HG03175 (cell line): ENCODE measurements at regions not wholly inside any gene's neighbourhood (a gene's known extent, or its start where the extent isn't known, plus 50 kb on each side); places are given as distances from the start of the nearest gene placed in this dataset.

Experiments
- ATAC-seq: cut with Tn5 transposase; IDR thresholded peaks from one replicate; pipeline ENCODE4 v1.9.1; 2021; ENCODE audit warnings: mild to moderate bottlenecking, moderate library complexity; ENCODE audit not compliant: unreplicated experiment

DNA sequence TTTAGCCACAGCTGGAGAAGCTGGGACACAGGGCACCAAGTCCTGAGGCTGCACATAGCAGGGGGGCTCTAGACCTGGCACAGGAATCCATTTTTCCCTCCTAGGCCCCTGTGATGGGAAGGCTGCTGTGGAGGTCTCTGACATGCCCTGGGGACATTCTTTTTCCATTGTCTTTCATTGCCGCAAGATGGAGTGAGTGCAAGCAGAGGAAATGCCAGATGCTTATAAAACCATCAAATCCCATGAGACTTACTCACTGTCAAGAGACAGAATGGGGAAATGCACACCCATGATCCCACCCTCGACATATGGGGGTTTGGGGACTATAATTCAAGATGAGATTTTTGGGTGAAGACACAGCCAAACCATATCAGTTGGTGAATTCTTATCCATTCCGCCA is 94.7 kb upstream of the FERD3L start:
- ATAC-seq, result no peak

DNA sequence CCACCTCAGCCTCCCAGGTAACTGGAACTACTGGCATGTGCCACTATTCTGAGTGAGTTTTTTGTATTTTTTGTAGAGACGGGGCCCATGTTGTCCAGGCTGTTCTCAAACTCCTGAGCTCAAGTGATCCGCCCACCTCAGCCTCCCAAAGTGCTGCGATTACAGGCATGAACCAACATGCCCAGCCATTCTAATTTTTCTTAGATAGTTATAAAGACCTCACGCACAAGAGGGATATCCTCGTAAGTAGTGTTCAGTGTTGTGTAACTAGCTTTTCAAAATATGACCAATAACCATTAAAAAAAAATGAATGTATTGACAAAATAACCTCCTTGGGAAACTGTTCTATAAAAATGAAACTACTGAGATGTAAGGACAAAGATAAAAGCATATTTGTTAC is 90.5 kb upstream of the FERD3L start:
- no peak for ATAC-seq

DNA sequence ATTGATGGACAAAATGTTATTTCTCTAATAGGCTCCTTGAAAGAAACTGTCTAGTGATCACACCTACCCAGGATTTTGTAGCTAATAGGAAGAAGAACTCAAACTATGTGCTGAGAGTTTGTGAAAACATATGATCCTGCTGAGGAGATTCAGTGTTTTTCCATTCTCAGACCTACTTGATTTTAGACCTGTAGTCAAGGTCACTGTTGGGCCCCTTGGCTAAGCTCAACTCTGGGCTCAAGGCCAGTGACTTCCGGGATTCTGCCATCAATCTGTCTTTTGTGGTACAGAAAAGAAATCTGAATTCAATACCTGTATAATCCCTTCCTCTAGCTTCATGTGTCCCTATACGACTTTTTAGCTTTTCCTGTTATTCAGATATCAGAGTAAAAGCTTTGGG is 79.7 kb upstream of the FERD3L start:
- no peak for ATAC-seq

DNA sequence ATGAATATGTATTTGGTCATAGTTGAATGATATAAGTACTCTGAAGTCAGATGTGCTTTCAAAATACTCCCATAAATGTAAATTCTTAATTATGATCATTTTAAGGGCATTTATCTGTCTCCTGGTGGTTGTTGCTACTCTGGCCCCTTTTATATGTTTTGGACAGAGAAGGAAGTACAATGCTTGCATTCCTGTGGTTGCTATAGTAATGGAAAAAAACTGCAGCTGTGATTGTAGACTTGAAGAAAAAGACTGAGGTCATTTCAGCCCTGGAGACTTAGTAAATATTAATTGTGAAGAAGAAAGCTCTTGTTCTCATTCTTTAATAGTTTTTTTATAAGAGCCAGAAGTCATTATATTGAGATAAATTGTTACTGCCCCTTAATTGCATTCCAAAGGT is 70.2 kb upstream of the FERD3L start:
- ATAC-seq, result no peak

DNA sequence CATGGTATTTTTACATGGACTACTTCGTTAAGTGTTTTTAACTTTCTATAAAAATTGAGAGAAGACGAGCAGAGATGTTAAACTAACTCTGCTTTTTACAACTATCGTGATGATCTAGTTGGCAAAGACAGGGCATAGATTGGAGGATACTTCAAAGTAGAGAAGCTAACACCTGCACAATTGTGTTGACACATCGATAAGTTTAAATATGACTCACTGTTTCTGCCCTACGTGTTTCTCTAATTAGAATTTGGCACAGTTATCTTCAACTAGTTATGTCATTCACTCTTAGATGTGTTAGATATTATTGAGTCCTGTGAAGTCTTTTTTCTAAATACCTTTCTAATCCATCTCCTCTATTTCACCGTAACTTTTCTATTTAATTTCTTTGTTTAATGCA is 68.5 kb upstream of the FERD3L start:
- no peak for ATAC-seq

DNA sequence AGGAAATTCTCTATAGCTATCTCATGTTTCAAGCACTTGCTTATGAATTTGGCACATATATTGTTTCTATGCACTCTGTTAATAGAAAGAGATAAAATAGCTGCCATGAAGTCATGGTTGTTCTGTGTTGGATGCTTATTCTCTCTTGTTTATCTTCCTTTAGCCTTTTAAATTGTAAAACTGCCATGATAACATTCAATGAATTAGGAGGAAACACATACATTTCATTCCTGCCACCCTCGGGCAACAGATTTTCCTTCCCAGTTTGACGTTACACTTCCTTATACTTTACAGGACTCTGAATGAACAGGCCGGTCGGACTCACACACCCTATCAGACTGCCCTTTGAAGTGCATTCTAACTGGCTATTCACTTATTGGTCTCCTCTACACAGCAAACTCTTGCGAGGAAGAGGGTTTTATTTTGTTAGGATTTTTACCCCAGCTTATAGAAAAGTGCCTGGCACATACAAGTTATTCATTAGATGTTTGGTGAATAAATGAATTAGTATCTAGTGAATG is 65.7 kb upstream of the FERD3L start:
- no peak for ATAC-seq

DNA sequence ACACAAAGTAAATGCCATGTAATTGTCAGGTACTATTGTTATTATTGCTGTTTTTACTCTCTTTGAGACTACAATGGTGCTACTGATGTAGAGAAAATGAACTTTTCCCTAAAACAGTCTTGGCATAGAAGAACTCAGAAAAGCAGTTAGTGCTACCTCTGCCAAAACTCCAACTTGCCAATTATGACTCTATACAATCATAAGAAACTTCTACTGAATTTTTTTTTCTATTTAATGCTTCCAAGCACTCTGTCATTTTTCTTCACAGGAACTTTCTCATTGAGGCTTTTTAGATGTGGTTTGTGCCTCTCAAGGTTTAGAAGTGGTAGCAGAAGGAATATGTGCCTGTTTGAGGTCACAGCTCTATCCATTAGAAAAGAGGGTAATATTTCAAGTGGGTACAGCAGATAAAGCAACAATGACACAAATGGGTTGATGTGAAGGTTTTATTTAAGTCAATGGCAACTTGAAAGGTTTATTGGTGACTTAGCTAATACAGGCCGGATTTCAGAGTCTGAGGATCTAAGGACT is 64.0 kb upstream of the FERD3L start:
- ATAC-seq, result no peak

DNA sequence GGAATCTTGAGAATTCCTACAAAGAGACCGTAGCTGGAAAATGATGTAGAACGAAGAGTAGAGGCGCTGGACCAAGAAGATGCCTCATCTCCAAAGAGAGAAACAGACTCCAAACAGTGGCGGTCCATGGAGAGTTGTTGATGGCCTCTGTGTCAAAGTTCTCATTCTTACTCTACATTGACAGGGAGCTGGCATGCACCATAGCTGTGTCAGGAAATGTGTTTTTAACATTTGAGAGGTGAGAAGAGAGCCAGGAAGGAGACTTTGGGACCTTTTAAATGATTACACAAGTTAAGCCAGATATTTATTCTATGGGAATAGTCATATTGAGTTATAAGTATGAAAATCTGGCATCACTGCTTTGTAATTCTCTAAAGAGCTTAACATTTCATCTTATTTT is 61.5 kb upstream of the FERD3L start:
- no peak for ATAC-seq

DNA sequence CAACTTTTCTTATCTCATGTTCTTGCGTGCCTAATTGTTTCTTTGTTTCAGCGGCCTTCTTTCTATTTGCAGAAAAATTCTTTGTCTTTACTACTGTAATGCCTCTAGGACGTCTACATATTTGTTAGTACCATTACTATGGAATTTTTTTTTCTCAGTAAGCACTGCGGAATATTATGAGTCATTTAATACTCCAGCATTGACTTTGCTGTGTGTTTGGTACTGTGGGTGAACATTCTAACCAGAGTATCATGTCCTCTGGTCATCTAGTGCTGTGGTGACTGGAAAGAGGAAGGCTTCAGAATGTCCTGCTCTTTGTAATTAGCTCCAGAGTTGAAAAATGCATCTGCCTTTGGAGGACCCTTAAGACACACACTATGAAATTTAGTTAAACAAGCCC is 58.5 kb upstream of the FERD3L start:
- no peak for ATAC-seq

DNA sequence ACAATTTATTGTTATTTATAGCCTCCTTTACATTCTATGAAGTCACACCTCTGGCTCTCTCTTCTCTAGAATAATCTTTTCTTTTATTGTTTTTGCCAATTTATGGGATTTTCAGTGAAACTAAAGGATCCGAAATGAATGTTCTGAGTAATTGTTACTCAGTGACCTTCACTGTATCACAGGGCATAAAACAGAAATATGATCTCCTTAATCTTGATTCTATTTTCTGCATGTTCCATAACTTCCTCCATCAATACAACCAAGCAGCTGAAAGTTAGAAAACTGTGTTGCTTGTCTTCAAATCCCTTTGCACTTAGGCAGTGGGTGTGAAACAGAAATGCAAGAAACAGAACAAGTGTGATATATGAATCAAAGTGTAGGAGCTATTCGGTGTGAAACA is 57.4 kb upstream of the FERD3L start:
- no peak for ATAC-seq
